GM12864 (cell line): ENCODE measurements at regions not wholly inside any gene's neighbourhood (a gene's known extent, or its start where the extent isn't known, plus 50 kb on each side); places are given as distances from the start of the nearest gene placed in this dataset.
"Not testable (repeated sequence)": the region's sequence is repeated elsewhere in the genome, so short reads cannot be mapped to it uniquely, and the experiment has no call there.

Experiments used
- DNase-seq: peaks from one replicate; pipeline ENCODE4 v3.0.0-alpha.2; 2011; ENCODE audit warnings: low read depth
- H3K4me3 ChIP-seq: 2 replicates; pipeline ENCODE4 v1.5.1; 2011; ENCODE audit warnings: mild to moderate bottlenecking, low read depth, low read length, control low read depth
- TF ChIP-seq, protein P1 (sequence below): IDR thresholded peaks from 2 replicates; pipeline ENCODE4 v1.5.1; 2011; ENCODE audit warnings: low read depth, mild to moderate bottlenecking, moderate library complexity, low read length, control low read depth, inconsistent platforms; ENCODE audit errors: missing control alignments

DNA sequence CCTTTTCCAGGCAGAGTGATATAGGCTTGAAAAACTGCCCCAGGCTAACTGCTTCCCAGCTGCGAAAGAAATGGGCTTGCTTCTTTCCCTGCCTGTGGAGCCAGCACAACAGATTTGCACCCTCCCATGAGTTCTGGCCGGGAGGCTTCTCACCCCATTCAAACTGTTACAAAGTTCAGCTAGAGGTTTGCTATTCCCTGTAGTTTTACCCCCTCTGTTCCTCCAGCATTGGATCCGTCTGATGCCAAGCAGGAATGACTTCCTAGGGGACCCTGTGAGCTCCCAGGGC is 87.6 kb upstream of the NDST4 start:
- no peak for DNase-seq
- no peak overlapping the region for H3K4me3 ChIP-seq
- TF ChIP-seq, protein P1, sequence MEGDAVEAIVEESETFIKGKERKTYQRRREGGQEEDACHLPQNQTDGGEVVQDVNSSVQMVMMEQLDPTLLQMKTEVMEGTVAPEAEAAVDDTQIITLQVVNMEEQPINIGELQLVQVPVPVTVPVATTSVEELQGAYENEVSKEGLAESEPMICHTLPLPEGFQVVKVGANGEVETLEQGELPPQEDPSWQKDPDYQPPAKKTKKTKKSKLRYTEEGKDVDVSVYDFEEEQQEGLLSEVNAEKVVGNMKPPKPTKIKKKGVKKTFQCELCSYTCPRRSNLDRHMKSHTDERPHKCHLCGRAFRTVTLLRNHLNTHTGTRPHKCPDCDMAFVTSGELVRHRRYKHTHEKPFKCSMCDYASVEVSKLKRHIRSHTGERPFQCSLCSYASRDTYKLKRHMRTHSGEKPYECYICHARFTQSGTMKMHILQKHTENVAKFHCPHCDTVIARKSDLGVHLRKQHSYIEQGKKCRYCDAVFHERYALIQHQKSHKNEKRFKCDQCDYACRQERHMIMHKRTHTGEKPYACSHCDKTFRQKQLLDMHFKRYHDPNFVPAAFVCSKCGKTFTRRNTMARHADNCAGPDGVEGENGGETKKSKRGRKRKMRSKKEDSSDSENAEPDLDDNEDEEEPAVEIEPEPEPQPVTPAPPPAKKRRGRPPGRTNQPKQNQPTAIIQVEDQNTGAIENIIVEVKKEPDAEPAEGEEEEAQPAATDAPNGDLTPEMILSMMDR, result no peak

DNA sequence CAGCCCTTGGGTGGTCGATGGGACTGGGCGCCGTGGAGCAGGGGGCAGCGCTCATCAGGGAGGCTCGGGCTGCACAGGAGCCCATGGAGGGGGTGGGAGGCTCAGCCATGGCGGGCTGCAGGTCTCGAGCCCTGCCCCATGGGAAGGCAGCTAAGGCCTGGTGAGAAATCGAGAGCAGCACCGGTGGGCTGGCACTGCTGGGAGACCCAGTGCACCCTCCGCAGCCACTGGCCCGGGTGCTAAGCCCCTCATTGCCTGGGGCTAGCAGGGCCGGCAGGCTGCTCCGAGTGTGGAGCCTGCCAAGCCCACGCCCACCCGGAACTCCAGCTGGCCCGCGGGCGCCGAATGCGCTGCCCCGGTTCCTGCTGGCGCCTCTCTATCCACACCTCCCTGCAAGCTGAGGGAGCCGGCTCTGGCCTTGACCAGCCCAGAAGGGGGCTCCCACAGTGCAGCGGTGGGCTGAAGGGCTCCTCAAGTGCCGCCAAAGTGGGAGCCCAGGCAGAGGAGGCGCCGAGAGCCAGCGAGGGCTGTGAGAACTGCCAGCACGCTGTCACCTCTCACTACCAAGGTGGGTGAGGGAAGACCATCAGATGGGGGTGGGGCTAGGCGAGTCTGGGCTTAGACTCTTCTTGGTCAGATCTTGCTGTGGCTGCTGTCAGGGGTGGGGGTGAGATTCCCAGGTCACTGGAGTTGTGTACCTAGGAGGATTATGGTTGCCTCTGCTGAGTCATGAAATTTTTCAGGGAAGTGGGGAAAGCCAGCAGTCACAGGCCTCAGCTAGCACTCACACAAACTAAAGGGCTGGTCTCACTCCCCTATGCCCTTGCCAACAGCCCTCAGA is 87.0 kb upstream of the NDST4 start:
- DNase-seq, H3K4me3 ChIP-seq: not testable (repeated sequence)

DNA sequence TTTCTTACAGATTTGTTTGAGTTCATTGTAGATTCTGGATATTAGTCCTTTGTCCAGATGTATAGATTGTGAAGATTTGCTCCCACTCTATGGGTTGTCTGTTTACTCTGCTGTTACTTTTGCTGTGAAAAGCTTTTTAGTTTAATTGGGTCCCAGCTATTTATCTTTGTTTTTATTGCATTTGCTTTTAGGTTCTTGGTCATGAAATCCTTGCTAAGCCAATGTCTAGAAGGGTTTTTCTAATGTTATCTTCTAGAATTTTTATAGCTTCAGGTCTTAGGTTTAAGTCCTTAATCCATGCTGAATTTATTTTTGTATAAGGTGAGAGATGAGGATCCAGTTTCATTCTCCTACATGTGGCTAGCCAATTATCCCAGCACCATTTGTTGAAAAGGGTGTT is 81.2 kb upstream of the NDST4 start:
- not testable (repeated sequence) for DNase-seq

DNA sequence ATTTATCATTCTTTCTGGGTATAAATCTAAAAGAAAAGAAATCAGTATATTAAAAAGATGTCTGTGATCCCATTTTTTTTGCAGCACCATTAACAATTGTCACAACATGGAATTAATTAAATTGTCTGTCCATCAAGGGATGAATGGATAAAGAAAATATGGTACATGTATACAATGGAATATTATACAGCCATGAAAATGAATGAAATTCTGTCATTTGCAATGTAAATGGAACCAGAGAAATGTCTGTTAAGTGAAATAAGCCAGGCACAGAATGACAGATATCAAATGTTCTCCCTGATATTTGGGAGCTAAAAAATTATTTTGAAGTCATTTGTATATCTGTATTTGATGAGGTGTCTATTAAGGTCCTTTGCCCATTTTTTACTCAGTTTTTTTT is 77.1 kb upstream of the NDST4 start:
- DNase-seq, result no peak
- TF ChIP-seq, protein P1, result no peak
- no peak overlapping the region for H3K4me3 ChIP-seq

More for the DNA sequence above, 81.2 kb upstream of the NDST4 start:
- H3K4me3 ChIP-seq, result not testable (repeated sequence)

DNA sequence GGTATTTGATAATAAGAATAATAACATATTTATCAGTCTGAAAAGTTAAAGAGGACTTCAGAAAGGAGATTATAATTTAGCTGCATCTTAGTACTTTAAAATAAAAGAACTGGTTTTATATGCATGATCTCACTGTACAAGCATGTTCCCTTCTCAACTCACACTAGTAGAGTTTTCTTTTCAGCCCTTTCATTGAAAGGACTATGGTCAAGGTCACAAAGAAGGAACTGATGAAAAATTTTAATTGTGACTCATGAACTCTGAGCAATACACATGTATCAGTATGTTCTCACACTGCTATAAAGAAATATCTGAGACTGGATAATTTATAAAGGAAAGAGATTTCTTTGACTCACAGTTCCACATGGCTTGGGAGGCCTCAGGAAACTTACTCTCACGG is 73.7 kb upstream of the NDST4 start:
- H3K4me3 ChIP-seq, result no peak overlapping the region
- TF ChIP-seq, protein P1, result no peak
- no peak for DNase-seq

DNA sequence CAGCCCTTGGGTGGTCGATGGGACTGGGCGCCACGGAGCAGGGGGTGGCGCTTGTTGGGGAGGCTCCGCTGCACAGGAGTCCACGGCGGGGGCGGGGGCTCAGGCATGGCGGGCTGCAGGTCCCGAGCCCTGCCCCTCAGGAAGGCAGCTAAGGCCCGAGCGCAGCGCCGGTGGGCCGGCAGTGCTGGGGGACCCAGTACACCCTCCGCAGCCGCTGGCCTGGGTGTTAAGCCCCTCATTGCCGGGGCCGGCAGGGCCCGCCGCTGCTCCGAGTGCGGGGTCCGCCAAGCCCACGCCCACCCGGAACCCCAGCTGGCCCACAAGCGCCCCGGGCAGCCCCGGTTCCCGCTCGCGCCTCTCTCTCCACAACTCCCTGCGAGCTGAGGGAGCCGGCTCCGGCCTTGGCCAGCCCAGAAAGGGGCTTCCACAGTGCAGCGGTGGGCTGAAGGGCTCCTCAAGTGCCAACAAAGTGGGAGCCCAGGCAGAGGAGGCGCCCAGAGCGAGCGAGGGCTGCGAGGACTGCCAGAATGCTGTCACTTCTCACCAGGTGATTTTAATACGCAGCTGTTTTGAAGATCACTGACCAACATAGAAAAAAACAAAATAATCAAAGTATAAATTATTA is 66.1 kb upstream of the NDST4 start:
- DNase-seq, H3K4me3 ChIP-seq: not testable (repeated sequence)

DNA sequence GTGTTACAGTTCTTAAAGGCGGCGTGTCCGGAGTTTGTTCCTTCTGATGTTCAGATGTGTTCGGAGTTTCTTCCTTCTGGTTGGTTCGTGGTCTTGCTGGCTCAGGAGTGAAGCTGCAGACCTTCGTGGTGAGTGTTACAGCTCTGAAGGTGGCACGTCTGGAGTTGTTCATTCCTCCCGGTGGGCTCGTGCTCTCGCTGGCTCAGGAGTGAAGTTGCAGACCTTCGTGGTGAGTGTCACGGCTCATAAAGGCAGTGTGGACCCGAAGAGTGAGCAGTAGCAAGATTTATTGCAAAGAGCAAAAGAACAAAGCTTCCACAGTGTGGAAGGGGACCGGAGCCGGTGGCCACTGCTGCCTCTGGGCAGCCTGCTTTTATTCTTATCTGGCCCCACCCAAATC is 65.3 kb upstream of the NDST4 start:
- H3K4me3 ChIP-seq, DNase-seq: not testable (repeated sequence)

DNA sequence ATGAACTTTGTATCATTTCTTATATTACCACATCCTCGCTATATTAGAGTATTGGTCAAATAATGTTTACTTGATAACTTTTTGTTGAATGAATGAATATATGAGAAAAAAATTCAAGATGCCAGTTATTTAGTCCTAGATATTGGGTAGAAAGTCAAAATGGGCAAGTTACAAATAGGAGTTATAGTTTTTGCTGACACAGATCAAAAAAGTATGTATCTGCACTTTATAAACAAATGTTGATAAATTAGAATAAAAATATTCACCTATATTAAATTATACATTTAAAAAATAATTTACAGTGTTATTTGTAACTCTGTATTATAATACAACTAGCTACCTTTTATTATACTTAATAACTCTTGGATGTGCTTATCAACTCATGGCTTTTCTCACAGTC is 57.8 kb upstream of the NDST4 start:
- no peak overlapping the region for H3K4me3 ChIP-seq
- TF ChIP-seq, protein P1, result no peak
- no peak for DNase-seq

DNA sequence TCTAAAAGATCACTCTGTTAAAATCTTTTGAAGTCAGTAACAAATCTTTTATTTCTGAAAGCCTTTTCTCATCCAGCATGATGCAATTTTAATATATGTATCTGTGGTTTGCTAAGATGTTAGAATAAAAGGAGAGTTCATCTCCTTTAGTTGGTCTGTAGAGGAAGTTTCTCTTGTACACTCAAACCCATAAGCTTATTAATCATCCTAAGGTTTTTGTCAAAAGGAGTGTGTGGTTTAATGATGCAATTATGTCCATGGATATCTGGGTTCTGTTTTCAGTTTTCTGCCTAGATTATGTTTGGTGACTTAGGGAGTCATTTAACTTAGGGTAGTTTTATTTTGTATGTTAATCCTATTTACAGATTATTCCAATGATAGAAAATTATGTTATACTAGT is 52.1 kb upstream of the NDST4 start:
- TF ChIP-seq, protein P1, result no peak
- H3K4me3 ChIP-seq, result no peak overlapping the region
- DNase-seq, result no peak
